ENCODE measurements at regions not wholly inside any gene's neighbourhood (a gene's known extent, or its start where the extent isn't known, plus 50 kb on each side); places are given as distances from the start of the nearest gene placed in this dataset.

DNA sequence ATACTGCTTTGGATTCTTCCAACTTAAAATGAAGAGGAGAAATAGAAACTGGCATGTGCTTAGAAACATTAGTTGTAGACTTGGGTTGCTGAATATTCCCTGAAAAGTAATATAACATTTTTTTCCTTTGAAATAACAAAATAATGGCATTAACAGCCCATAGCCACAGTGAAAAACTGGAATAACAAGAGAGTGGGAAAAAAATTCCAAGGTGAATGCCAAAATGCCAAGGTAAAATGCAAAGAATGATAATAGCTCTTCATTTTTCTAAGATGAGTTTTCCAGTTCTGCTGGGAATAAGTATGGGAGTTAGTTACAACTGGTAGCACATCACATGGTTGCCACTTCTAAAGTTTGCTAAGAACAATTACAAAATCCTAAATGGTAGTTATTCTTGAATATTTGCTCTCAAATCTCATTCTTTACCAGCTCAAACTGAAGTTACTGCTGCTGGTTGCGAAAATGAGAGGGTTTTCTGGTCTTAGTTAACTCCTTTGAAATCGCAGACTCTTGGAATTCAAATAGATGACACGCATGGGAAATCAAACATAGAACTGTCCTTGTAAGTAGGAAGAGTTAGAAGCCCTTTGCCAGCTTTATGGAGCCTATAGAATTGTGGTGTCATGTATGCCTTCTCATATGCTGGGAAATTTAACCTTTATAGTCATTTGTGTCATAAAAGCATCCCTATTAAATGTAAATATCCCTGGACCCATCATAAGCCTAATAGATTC is 165.0 kb upstream of the DCN start:
- Histone ChIP-seq H3K4me1 (no peaks in the 10 kb centered on the region), H3K36me3 (no peaks in the 10 kb centered on the region), H3K4me3 (no peak overlapping the region), H3K27ac (peak overlapping the region in 1 of 2 donors; percentile 28), H3K27me3 (no peaks in the 10 kb centered on the region), H3K9me3 (no peaks in the 10 kb centered on the region)
- intact Hi-C loops (cut with DNase I; ENCODE audit: low total_unique reads): no loop called here
- TF ChIP-seq CTCF (IDR thresholded peaks at IDR 0.05) (no peak), POLR2A (IDR thresholded peaks at IDR 0.05) (no peak)
- DNase-seq: no peak

DNA sequence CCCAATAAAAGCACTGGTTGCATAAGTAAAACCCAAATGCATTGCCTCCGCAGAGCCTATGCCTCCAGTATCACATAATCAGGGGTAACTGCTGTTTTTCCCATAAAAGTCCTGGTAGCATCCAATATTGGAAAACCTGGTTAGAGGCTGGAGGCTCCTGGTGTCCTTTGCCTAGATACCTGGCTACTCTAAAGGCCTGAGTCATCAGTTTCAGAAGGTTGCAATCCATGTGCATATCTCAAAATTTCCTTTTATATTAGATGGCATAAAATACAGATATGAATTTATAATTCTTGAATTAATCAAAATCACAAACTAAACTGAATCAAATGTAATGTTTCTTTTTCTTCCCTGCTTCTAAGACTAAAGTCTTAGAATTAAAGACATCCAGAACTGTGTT is 164.2 kb upstream of the DCN start:
- intact Hi-C loops (cut with DNase I; ENCODE audit: low total_unique reads): no loop called here
- H3K9me3 ChIP-seq: no peaks in the 10 kb centered on the region

GRCh38 chr12:91344408-91344807 is 161.8 kb upstream of the DCN start:
- no peaks in the 10 kb centered on the region for H3K36me3 ChIP-seq
- DNase-seq: no peak
- TF ChIP-seq POLR2A (IDR thresholded peaks at IDR 0.05) (no peak), CTCF (IDR thresholded peaks at IDR 0.05) (no peak)
- no peaks in the 10 kb centered on the region for H3K9me3 ChIP-seq
- H3K4me1 ChIP-seq: no peaks in the 10 kb centered on the region
- no peaks in the 10 kb centered on the region for H3K27me3 ChIP-seq
- no peak overlapping the region for H3K27ac ChIP-seq
- intact Hi-C loops (cut with DNase I; ENCODE audit: low total_unique reads): no loop called here
- no peak overlapping the region for H3K4me3 ChIP-seq

More for the DNA sequence above, 164.2 kb upstream of the DCN start:
- H3K27ac ChIP-seq: no peak overlapping the region
- H3K36me3 ChIP-seq: no peaks in the 10 kb centered on the region
- H3K4me1 ChIP-seq: no peaks in the 10 kb centered on the region
- TF ChIP-seq CTCF (IDR thresholded peaks at IDR 0.05) (no peak), POLR2A (IDR thresholded peaks at IDR 0.05) (no peak)
- no peaks in the 10 kb centered on the region for H3K27me3 ChIP-seq
- no peak overlapping the region for H3K4me3 ChIP-seq
- DNase-seq: no peak

- TF ChIP-seq CTCF (IDR thresholded peaks at IDR 0.05) (no peak), POLR2A (IDR thresholded peaks at IDR 0.05) (no peak)
- Histone ChIP-seq H3K4me3 (no peak overlapping the region), H3K27ac (no peak overlapping the region), H3K9me3 (no peaks in the 10 kb centered on the region), H3K4me1 (no peaks in the 10 kb centered on the region), H3K27me3 (no peaks in the 10 kb centered on the region), H3K36me3 (no peaks in the 10 kb centered on the region)
- DNase-seq: no peak
- intact Hi-C loops (cut with DNase I; ENCODE audit: low total_unique reads): no loop called here
These were observed 160.4 kb upstream of the DCN start for GRCh38 chr12:91343010-91343409.

DNA sequence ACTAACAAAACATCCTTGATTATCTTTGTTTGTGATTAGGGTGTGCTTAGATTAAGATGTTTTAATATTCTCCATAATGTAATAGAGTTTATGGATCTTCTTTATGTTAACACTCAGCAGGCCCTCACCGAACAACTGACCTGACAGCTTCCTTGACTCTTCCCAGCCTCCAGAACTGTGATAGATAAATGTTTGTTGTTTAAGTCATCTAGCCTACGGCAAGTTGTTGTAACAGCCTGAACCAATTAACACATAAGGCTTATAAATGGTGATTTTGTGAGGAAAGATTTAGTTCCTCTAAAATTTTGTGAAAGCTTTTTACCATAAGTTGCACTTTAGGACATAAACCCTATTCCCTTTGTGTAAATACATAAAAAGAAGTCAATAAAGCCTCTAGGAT is 156.5 kb upstream of the DCN start:
- H3K27ac ChIP-seq: no peak overlapping the region
- H3K4me1 ChIP-seq: no peaks in the 10 kb centered on the region
- H3K27me3 ChIP-seq: no peaks in the 10 kb centered on the region
- no peak overlapping the region for H3K4me3 ChIP-seq
- no peaks in the 10 kb centered on the region for H3K9me3 ChIP-seq
- TF ChIP-seq POLR2A (IDR thresholded peaks at IDR 0.05) (no peak), CTCF (IDR thresholded peaks at IDR 0.05) (no peak)
- DNase-seq: no peak
- intact Hi-C loops (cut with DNase I; ENCODE audit: low total_unique reads): no loop called here
- no peaks in the 10 kb centered on the region for H3K36me3 ChIP-seq

All from uterus (tissue), 3 donors.